Muscle of back (tissue), 3 donors: ENCODE measurements at regions not wholly inside any gene's neighbourhood (a gene's known extent, or its start where the extent isn't known, plus 50 kb on each side); places are given as distances from the start of the nearest gene placed in this dataset.

Experiments
- DNase-seq, 3 donors: peaks; one replicate each; pipeline versions ENCODE4 v3.0.0 to v3.0.0-alpha.2; 2013

DNA sequence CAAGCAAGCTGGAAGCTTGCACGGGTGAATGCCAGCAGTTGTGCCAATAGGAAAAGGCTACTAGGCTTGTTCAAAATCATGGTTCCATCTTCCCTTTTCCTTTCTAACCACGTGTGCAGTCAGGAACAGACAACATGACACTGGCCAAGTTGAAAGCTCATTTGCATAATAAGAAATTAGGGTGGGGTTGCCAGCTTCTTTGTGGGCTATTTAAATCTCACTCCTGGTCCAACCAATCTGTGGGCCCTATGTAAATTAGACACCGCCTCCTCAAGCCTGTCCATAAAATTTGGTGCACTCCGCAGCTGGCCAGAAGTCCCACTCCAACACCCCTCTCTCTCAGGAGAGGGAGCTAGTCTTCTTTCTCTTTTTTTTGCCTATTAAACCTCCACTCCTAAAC, 1948.4 kb upstream of the PIK3C3 start:
- DNase-seq = no peak

DNA sequence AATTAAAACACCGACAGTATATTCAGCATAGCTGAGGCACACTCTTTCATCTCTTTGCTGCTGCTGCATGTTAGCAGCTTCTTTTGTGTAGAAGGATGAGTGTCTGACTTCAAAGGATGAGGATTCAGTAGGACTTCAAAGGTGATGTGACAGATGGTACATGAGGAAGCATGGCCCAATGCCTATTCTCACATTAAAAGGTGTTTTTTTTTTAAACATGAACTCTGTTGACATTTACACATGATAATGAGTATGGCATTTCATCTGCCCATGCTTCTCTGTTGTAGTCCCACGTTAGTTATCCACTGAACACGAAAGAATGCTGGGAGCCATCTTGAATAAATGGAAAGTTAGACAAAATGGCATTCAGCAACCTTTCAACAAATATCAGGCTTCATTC, 1950.8 kb upstream of the PIK3C3 start:
- no peak for DNase-seq

DNA sequence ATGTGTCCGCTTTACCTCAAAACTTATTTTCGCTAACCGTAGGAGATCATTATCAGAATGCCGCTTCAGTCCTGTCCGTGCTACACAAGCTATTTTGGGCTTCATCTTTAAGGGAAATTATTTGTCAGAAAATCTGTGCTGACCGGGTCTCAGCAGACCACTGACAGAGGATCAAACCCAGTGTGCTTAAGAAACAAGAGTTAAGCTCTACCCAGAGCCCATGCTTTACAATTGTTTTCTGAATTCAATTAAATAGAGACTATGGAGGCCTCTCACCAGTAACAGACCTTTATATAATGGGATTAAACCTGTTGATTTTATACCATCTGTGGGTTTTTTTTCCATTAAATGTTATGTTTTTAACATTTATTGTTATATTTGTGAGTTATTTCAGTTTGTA, 1956.7 kb upstream of the PIK3C3 start:
- DNase-seq = no peak

DNA sequence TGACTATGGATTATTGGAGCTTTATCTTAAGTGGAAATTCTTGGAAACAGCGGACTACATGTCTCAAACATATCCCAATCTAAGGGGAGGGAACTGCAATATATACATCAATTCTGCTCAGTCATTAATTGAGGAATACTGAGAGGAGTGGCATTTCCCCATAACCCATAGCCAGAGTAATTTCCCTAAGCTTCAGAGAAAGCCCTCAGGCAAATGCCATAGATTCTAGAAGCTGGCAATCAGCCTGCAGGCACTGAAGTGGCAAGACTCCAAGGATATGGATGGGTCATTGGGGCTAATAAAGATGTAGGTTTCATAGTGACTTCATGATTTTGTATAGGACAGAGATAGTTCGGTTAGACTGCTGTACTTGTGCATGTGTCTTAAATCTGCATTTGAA, 1960.5 kb upstream of the PIK3C3 start:
- no peak for DNase-seq

DNA sequence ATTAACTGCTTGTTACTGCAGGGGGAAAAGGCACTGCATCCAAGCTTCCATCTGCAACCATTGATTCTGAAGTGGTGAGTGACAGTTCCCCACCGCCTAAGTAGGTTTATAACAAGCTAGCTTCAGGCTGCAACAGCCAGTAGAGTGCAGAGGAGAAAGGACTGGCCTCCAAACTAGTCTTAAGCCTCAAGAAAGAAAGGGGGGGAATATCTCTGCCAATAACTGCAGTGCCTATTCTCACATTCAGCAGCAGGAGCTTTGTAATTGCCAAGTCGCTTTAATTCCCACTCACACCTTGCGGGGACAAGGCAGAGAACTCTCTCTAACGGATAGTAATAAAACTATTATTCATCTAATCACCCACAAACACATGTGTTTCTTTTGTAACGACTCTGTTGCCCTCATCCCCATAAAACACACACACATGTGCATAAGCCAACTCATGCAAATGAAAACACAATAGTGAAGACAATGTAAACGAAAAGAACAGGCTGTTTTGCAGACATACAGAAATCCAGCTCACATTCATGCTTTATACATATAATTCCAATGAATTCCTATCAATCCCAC, 1963.3 kb upstream of the PIK3C3 start:
- no peak for DNase-seq

DNA sequence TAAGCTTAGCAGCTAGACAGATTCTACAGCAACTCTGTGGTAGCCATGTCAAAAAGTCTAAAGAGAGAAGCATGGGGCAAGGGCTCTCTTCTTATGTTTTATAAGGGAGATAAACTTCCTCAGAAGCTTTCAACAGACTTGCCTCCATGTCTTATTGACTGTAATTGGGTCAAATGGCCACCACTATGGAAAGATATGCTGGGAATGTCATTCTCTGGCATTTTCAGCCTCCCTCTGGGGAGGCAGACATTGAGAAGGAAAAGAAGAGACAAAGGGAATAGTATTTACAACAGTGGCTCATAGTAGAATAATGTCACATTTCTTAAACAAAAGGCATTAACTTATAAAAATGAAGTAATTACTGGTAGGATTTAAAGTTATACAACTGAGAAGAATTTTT, 1964.5 kb upstream of the PIK3C3 start:
- DNase-seq = no peak

DNA sequence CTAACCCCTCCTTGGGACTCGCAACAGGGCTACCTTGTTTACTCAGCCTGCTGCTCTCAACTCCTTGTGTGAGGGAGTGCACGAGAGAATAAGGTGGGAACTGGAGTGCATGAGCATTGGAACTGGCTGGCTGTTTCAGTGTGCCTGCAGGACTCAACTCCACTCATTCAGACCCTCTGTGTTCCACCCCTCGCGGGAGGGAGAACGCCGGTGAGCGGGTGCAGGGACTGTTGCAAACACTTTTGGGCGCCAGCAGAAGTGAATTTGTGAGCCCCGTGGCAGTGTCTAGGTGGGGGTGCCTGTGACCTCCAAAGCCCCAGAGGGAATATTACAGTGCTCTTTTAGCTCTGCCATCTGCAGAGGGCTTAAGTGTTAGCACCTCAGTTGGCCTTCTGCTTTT, 1978.3 kb upstream of the PIK3C3 start:
- DNase-seq = no peak

DNA sequence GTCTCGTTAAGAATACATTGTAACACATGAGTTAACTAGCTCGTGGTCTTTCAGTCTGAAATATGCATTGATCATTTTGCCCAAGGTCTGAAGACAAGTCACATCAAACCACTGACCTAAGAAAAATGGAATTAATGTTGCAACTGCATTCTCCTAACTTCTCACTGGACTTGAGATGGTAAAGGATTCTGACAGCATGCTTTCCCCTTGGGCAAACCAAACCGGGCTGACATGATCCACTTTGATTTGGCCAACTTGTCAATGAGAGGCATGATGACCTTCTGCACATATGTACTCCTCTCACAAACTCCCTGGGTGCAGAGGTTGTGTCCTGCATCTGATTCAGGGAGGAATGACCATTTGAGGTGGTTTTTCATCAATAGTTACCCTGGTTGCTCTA, 1982.5 kb upstream of the PIK3C3 start:
- no peak for DNase-seq

DNA sequence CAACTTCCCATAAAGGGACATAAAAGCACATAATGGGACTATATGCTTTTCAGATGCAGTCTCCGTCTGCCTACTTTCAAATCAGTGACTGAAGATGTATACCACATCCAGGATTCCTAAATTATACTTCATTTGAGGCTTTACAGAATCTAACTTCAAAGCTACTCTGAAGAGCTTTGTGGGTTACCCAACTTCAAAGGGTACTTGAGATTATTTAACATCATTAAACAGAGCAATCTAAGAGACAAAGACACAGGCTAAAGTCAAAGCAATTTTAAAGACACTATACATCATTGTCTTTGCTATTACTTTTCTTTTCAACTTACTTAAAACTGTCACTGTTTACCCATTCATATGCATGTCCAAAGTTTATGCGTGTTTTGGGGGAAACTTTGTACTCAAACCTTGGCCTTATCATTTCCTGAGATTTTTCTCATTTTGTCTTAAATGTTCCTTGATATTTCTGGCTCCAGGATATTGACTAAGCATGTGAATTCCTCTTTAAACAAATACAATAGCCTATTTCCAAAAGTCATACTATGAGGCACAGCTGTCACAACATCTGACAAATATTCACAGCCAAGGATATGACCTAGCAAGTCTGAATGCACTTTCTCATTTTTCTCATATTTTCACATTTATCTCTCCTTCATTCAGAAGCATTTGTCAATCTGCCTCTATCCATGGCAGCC, 1985.1 kb upstream of the PIK3C3 start:
- no peak for DNase-seq

DNA sequence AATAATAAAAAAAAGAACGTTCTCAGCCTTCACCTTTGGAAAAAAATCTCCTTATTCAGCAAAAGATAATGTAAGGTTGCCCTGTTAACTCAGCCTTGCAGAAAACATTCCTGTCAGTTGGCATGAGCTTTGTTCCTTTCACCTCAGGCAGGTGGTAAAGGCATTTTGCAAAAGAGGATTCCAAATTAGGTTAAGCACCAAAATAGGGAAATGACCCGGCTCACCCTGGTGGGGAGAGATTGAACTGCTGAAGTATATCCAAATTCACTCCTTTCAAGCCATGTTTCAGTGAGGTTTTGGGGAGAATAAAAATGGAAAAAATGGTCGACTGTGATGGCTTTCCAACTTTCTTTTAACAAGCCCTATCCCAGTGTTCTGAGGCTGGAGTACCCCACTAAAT, 1988.8 kb upstream of the PIK3C3 start:
- no peak for DNase-seq

DNA sequence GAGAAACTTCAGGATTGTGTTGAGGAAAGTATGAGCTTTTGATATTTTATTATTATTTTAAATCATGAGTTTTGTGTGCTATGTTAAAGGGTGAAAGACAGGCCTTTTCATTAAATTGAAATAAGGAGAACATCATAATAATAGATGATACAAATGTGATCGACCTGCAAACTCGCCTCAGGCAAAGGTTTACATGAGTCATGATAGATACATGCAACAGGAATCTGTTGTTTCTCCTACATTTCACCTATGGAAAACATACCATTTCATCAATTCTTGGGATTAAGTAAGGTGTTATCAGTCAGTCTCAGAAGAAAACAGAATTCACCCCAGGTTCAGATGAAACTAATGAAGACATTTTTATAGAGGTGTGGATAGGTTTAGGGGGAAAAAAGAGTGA, 1992.5 kb upstream of the PIK3C3 start:
- DNase-seq = no peak

DNA sequence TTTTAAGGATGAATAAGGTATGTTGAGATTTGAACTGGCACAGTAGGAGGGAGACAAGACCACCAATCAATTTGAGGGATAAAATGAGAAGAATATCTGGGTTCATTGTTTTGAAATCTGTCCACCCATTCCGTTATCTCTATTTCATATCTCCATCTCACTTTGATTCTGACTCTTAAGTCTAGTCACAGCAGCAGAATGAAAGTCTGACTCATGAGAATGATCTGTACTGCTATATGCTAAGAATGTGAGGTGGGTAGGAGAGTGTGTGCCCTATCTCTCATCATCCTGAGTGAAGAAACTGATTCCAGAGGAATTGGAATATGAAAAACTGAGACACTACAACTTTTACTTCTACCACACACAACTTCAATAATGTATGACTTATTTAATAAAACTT, 1994.5 kb upstream of the PIK3C3 start:
- peak in 1 of 3 donors; percentile 16 for DNase-seq

DNA sequence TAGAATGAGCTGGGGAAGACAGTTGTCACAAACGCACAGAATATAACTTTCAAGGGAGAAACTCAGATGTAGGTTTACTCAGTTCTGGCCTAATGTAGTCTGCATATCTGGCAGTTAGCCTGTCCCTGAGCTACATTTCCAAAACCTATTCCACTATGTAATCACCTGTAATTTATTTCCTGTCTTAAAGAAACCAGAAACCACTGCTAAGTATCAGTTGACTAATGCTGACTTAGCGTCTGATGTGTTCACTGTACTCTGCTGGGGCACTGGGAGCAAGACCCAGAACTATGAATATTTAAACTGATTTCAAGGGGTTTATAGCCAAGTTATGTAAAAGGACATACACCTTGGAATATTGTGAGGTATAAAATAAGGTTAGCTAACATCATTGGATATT, 1995.2 kb upstream of the PIK3C3 start:
- no peak for DNase-seq

DNA sequence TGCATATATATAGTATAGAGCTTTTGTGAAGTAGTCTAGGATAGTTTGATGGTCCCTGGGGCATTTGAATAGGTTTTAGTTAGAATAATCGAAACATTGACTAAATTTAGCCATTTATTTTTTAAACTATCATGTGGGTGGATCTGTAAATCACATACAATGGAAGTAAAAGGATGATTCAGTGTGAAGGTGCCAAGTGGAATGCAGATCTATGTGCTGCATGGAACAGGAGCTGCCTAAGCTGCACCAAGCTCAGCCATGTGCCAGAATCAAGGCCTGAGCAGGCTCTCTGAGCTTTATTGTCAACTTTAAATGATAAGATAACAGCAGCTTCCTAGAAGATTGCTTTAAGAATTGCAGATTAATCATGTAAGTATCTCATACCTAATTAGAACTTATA, 1996.2 kb upstream of the PIK3C3 start:
- DNase-seq = no peak

DNA sequence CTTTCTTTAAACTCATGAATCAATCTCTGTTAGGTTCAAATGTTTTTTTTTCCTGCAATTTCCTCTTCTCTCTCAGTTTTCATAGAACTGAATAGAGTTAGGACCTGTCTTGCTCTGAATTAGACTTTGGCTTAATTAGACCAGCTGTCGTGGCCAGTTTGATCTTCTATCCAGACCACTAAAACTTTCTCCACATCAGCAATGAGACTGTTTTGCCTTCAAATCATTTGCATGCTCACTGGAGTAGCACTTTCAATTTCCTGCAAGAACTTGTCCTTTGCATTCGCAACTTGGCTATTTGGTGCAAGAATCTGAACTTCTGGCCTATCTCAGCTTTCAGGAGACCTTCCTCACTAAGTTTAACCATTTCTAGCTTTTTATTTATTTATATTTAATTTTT, 2002.2 kb upstream of the PIK3C3 start:
- no peak for DNase-seq

DNA sequence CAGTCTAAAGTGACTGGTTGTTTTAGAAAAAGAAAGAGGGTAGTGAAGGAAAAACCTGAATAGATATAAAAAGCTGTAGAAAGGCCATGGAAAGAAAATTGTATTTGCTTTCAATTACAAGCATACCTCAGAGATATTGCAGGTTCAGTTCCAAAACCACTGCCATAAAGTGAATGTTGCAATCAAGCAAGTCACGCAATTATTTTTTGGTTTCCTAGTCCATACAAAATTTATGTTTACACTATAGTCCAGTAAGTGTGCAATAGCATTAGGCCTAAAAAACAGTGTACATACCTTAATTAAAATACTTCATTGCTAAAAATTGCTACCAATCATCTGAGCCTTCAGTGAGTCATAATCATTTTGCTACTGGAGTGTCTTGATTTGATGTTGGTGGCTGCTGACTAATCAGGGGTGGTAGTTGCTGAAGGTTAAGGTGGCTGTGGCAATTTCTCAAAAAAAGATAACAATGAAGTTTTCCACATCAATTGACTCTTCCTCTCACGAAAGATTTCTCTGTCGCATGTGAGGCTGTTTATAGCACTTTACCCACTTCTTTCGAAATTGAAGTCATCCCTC, 2003.8 kb upstream of the PIK3C3 start:
- no peak for DNase-seq

DNA sequence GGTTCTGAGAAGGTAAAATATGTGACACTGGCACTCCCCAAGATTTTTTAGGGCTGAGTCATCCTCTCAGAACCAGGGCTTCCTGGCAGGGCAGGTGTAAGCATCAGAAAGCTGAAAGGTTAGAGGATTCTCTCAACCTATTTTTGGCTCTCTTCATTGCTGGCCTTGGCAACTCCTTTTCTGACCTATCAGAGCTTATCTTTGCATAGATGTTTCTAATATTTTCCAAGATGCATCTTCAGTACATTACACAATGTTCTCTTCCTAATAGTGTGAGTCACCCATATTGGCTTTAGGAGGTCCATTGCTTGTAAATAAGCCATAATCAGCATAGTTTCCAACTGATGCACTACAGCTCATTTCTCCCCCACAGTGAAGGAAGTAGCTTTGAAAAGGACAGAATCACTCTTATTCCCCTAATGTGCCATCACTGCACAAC, 2008.4 kb upstream of the PIK3C3 start:
- peak; percentile 28 to 79 (median 54) for DNase-seq

DNA sequence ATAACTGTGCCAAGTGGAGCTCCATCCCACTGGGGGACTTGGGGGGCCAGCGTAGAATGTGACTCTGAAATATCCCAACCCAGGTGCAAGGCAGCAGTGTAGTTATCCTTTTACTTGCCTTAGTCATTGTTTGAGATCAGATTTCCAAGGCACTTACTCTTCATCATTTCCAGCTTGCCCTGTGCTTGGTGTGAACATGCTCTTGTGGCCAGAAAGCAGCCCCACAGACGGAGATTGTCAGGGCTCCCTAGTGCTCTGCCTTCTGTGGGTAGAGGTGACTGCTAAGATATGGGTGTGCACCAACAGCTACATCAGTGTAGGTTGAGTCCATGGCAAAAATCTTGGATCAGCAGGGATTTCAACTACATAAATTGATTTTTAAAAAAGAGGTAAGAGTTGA, 2010.0 kb upstream of the PIK3C3 start:
- no peak for DNase-seq

DNA sequence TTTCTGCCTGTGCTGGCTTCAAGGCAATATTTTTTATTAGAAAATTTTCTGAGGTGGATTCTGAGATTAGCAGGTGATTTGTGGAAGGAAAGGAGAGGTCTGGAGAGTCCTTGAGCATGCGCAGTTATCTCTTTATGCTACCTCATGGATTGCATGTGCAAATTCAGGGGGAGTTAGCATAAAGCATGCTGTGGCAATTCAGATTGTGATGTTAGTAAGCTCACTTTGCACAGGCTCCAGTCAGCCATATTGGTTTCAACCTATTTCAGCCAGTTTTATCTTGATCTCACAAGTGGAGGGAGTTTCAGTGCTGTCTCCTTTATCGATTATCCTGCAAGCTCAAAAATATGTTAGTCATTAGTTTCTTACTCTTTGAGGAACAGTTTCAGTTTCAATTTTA, 2012.3 kb upstream of the PIK3C3 start:
- no peak for DNase-seq

DNA sequence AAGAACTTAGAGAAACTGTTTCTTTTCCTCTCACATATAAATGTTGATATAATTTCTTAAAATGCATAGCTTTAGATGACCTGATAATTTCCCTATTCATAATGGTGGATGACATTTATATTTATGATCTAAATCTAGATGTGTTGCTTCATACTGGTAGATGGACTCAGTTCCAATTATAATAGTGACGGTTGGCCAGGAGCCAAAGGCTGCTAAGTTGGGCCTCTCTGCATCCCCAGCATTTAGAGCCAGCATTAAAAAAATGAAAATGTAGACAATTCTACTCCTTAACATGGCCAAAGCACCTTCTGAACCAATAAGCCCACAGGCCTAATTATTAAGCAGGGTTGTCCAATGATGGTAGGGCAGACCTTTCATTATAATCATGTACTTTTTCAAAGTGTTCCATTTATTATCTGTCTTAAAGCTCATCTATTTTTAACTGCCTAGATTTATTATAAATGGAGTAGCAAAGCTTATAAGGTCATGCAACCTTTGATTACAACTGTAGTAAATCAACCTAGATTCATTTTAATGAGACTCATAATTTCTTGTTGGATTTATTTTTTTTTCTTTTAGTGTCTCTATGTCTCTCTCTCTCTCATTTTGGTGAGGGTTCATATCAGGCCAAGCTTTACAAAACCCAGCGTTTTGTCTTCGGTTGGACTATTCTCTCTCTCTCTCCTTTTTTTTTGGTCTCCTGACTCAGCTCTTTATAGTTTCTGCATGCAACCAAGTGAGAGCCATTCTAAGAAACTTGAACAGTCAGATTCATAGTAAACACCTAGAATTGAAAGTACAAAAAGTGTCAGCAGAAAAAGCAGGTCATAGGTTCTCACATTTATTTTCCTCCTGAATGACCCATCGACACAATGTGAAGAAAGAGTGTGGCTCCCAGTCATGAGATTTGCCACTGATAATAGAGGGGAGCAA, 2016.1 kb upstream of the PIK3C3 start:
- DNase-seq = peak in 1 of 3 donors; percentile 34

DNA sequence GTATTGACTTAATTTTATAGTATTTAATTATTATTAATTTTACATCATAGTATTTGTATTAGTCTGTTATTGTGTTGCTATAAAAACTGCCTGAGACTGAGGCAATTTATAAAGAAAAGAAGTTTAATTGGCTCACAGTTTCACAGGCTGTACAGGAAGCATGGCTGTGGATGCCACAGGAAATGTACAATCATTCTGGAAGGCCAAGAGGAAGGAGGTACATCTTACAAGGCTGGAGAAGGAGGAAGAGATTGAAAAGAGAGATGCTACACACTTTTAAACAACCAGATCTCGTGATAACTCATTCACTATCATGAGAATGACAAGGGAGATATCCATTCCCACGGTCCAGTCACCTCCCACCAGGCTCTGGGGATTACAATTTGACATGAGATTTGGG, 2019.4 kb upstream of the PIK3C3 start:
- no peak for DNase-seq

DNA sequence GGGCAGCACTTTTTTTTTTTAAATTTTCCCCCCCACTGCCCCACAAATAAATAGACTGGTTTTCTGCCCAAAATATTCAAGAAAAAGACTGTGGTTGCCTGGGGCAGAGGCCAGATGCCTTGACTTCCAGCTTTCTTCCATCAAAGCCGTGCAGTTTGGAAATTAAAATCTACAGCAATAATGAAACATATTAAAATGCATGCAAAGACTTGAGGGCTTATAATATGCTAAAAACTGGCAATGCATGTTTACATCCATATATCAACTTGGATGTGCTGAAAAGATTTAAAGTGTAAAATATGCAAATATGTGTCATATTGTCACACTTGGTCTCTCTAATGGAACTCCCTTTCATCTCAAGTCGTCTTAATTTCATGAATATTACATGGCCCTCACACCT, 2036.2 kb upstream of the PIK3C3 start:
- DNase-seq = no peak
